Subcutaneous abdominal adipose tissue (tissue), 5 donors: ENCODE measurements at regions not wholly inside any gene's neighbourhood (a gene's known extent, or its start where the extent isn't known, plus 50 kb on each side); places are given as distances from the start of the nearest gene placed in this dataset.

Experiments used
- H3K27ac ChIP-seq: one replicate; pipeline ENCODE4 v1.7.0; 2013; ENCODE audit warnings: low read depth, mild to moderate bottlenecking, inconsistent platforms, low read length, moderate library complexity
- H3K27me3 ChIP-seq, 5 donors: one replicate each; pipeline ENCODE4 v1.7.0; 2013; ENCODE audit warnings: low read length in 5 of 5, inconsistent platforms in 1 of 5; ENCODE audit not compliant: control insufficient read depth in 5 of 5, insufficient read depth in 4 of 5
- H3K36me3 ChIP-seq, 5 donors: one replicate each; pipeline ENCODE4 v1.7.0; 2013; ENCODE audit warnings: low read length in 5 of 5; ENCODE audit not compliant: control insufficient read depth in 5 of 5, insufficient read depth in 5 of 5
- H3K4me1 ChIP-seq, 5 donors: one replicate each; pipeline ENCODE4 v1.7.0; 2013; ENCODE audit warnings: low read length in 5 of 5, mild to moderate bottlenecking in 3 of 5, moderate library complexity in 1 of 5; ENCODE audit not compliant: control insufficient read depth in 5 of 5, insufficient read depth in 5 of 5
- H3K4me3 ChIP-seq, 5 donors: one replicate each; pipeline ENCODE4 v1.7.0; 2013; ENCODE audit warnings: low read length in 5 of 5, low read depth in 1 of 5
- H3K9ac ChIP-seq, 5 donors: one replicate each; pipeline ENCODE4 v1.7.0; 2013; ENCODE audit warnings: low read length in 5 of 5, mild to moderate bottlenecking in 4 of 5, moderate library complexity in 3 of 5
- H3K9me3 ChIP-seq, 5 donors: one replicate each; pipeline ENCODE4 v1.7.0; 2013; ENCODE audit warnings: low read length in 5 of 5; ENCODE audit not compliant: control insufficient read depth in 5 of 5
- donor health status: healthy.
- donor health status: healthy.
- donor health status: healthy.
- donor health status: healthy.
- donor health status: healthy.

- Histone ChIP-seq H3K27me3 (no peaks in the 10 kb centered on the region), H3K36me3 (no peaks in the 10 kb centered on the region), H3K27ac (peak overlapping the region; percentile 88), H3K4me3 (no peak overlapping the region), H3K9me3 (peaks cover 0 to 5% (median 0%) of the 10 kb centered on the region in 5 donors), H3K9ac (no peak overlapping the region), H3K4me1 (peaks cover 5 to 40% (median 20%) of the 10 kb centered on the region in 5 donors)
These were observed 135.0 kb upstream of the PKDCC start for GRCh38 chr2:41912776-41913175.

- Histone ChIP-seq H3K4me3 (no peak overlapping the region), H3K36me3 (no peaks in the 10 kb centered on the region), H3K27ac (peak overlapping the region; percentile 88), H3K9ac (peak overlapping the region in 2 of 5 donors; percentile 65 to 71), H3K4me1 (peaks cover 5 to 38% (median 20%) of the 10 kb centered on the region in 5 donors), H3K9me3 (peaks cover 0 to 5% (median 0%) of the 10 kb centered on the region in 5 donors), H3K27me3 (no peaks in the 10 kb centered on the region)
These were observed 134.5 kb upstream of the PKDCC start for GRCh38 chr2:41913311-41913710.

GRCh38 chr2:41913921-41914609 lies 133.8 kb upstream of the PKDCC start:
- peak overlapping the region; percentile 88 for H3K27ac ChIP-seq
- H3K9ac ChIP-seq, result peak overlapping the region in 3 of 5 donors; percentile 21 to 71 (median 65)
- H3K4me1 ChIP-seq, result peaks cover 5 to 37% (median 20%) of the 10 kb centered on the region in 5 donors
- H3K9me3 ChIP-seq, result peaks cover 0 to 5% (median 0%) of the 10 kb centered on the region in 5 donors
- no peak overlapping the region for H3K4me3 ChIP-seq
- no peaks in the 10 kb centered on the region for H3K36me3 ChIP-seq
- no peaks in the 10 kb centered on the region for H3K27me3 ChIP-seq

- Histone ChIP-seq H3K9ac (peak overlapping the region in 2 of 5 donors; percentile 21 to 71), H3K36me3 (no peaks in the 10 kb centered on the region), H3K27me3 (no peaks in the 10 kb centered on the region), H3K27ac (peak overlapping the region; percentile 88), H3K4me3 (no peak overlapping the region), H3K4me1 (peaks cover 5 to 30% (median 20%) of the 10 kb centered on the region in 5 donors), H3K9me3 (peaks cover 0 to 5% (median 0%) of the 10 kb centered on the region in 5 donors)
These were observed 132.9 kb upstream of the PKDCC start for GRCh38 chr2:41914936-41915335.

- Histone ChIP-seq H3K9ac (no peak overlapping the region), H3K36me3 (no peaks in the 10 kb centered on the region), H3K9me3 (peaks cover 0 to 5% (median 0%) of the 10 kb centered on the region in 5 donors), H3K4me3 (no peak overlapping the region), H3K27me3 (no peaks in the 10 kb centered on the region), H3K4me1 (peaks cover 5 to 30% (median 20%) of the 10 kb centered on the region in 5 donors), H3K27ac (no peak overlapping the region)
These were observed 131.6 kb upstream of the PKDCC start for GRCh38 chr2:41916177-41916576.

- Histone ChIP-seq H3K4me1 (peaks cover 3 to 31% (median 20%) of the 10 kb centered on the region in 5 donors), H3K27me3 (no peaks in the 10 kb centered on the region), H3K4me3 (no peak overlapping the region), H3K9me3 (peaks cover 0 to 5% (median 0%) of the 10 kb centered on the region in 5 donors), H3K9ac (no peak overlapping the region), H3K27ac (no peak overlapping the region), H3K36me3 (no peaks in the 10 kb centered on the region)
These were observed 130.2 kb upstream of the PKDCC start for GRCh38 chr2:41917587-41917986.

- H3K27me3 ChIP-seq, result no peaks in the 10 kb centered on the region
- H3K9ac ChIP-seq, result no peak overlapping the region
- no peak overlapping the region for H3K4me3 ChIP-seq
- peaks cover 4 to 29% (median 14%) of the 10 kb centered on the region in 5 donors for H3K4me1 ChIP-seq
- peaks cover 0 to 5% (median 0%) of the 10 kb centered on the region in 5 donors for H3K9me3 ChIP-seq
- H3K36me3 ChIP-seq, result no peaks in the 10 kb centered on the region
- no peak overlapping the region for H3K27ac ChIP-seq
These were observed 128.7 kb upstream of the PKDCC start for GRCh38 chr2:41919135-41919534.

- Histone ChIP-seq H3K4me1 (peaks cover 2 to 28% (median 15%) of the 10 kb centered on the region in 5 donors), H3K4me3 (no peak overlapping the region), H3K9ac (no peak overlapping the region), H3K27me3 (no peaks in the 10 kb centered on the region), H3K27ac (no peak overlapping the region), H3K9me3 (peaks cover 0 to 2% (median 0%) of the 10 kb centered on the region in 5 donors), H3K36me3 (no peaks in the 10 kb centered on the region)
These were observed 127.6 kb upstream of the PKDCC start for GRCh38 chr2:41920181-41920580.

- Histone ChIP-seq H3K4me3 (no peak overlapping the region), H3K36me3 (no peaks in the 10 kb centered on the region), H3K27me3 (no peaks in the 10 kb centered on the region), H3K9me3 (peaks cover 0 to 4% (median 0%) of the 10 kb centered on the region in 5 donors), H3K9ac (no peak overlapping the region), H3K4me1 (peaks cover 2 to 30% (median 18%) of the 10 kb centered on the region in 5 donors), H3K27ac (no peak overlapping the region)
These were observed 127.0 kb upstream of the PKDCC start for GRCh38 chr2:41920812-41921211.

- Histone ChIP-seq H3K9ac (peak overlapping the region in 1 of 5 donors; percentile 29), H3K27ac (peak overlapping the region; percentile 88), H3K4me1 (peaks cover 6 to 44% (median 32%) of the 10 kb centered on the region in 5 donors)
These were observed 125.6 kb upstream of the PKDCC start for GRCh38 chr2:41922177-41922576.

More at GRCh38 chr2:41922177-41922576, 125.6 kb upstream of the PKDCC start:
- Histone ChIP-seq H3K27me3 (no peaks in the 10 kb centered on the region), H3K36me3 (no peaks in the 10 kb centered on the region), H3K9me3 (peaks cover 0 to 4% (median 0%) of the 10 kb centered on the region in 5 donors), H3K4me3 (no peak overlapping the region)
